ENCODE measurements at regions not wholly inside any gene's neighbourhood (a gene's known extent, or its start where the extent isn't known, plus 50 kb on each side); places are given as distances from the start of the nearest gene placed in this dataset.
"Not testable (repeated sequence)": the region's sequence is repeated elsewhere in the genome, so short reads cannot be mapped to it uniquely, and the experiment has no call there.

- DNase-seq (ENCODE audit: unreplicated experiment), result no peak
- Mint-ChIP-seq H3K4me1 (ENCODE audit: insufficient read depth, unreplicated experiment) (no peaks in the 10 kb centered on the region), H3K4me3 (ENCODE audit: unreplicated experiment) (no peak overlapping the region), H3K27ac (ENCODE audit: low read depth, unreplicated experiment) (no peak overlapping the region), H3K27me3 (ENCODE audit: insufficient read depth, unreplicated experiment) (no peaks in the 10 kb centered on the region), H3K9me3 (ENCODE audit: unreplicated experiment) (no peaks in the 10 kb centered on the region), H3K36me3 (ENCODE audit: insufficient read depth, unreplicated experiment) (no peaks in the 10 kb centered on the region)
- TF ChIP-seq CTCF (IDR thresholded peaks at IDR 0.05; ENCODE audit: unreplicated experiment), result no peak
- no TSS peak for BruUV-seq (replicated peaks)
- CTCF ChIA-PET, result no interaction called here
- intact Hi-C loops (cut with micrococcal nuclease), result no loop called here
- POLR2A ChIA-PET, result no interaction called here
Measured at GRCh38 chr6:63466242-63466733, 106.0 kb upstream of the LOC128125822 start.

GRCh38 chr6:63467247-63467954 lies 104.9 kb upstream of the LOC128125822 start:
- Mint-ChIP-seq H3K9me3 (ENCODE audit: unreplicated experiment) (no peaks in the 10 kb centered on the region), H3K4me3 (ENCODE audit: unreplicated experiment) (no peak overlapping the region), H3K4me1 (ENCODE audit: insufficient read depth, unreplicated experiment) (no peaks in the 10 kb centered on the region), H3K27ac (ENCODE audit: low read depth, unreplicated experiment) (no peak overlapping the region), H3K27me3 (ENCODE audit: insufficient read depth, unreplicated experiment) (no peaks in the 10 kb centered on the region), H3K36me3 (ENCODE audit: insufficient read depth, unreplicated experiment) (no peaks in the 10 kb centered on the region)
- POLR2A ChIA-PET, result no interaction called here
- TF ChIP-seq CTCF (IDR thresholded peaks at IDR 0.05; ENCODE audit: unreplicated experiment), result no peak
- DNase-seq (ENCODE audit: unreplicated experiment), result no peak
- intact Hi-C loops (cut with micrococcal nuclease), result no loop called here
- CTCF ChIA-PET, result no interaction called here
- no TSS peak for BruUV-seq (replicated peaks)

- H3K4me3 Mint-ChIP-seq (ENCODE audit: unreplicated experiment); intact Hi-C loops (cut with micrococcal nuclease); H3K27ac Mint-ChIP-seq (ENCODE audit: low read depth, unreplicated experiment); H3K36me3 Mint-ChIP-seq (ENCODE audit: insufficient read depth, unreplicated experiment); POLR2A ChIA-PET; BruUV-seq (replicated peaks); DNase-seq (ENCODE audit: unreplicated experiment); CTCF ChIA-PET; H3K9me3 Mint-ChIP-seq (ENCODE audit: unreplicated experiment); H3K4me1 Mint-ChIP-seq (ENCODE audit: insufficient read depth, unreplicated experiment); H3K27me3 Mint-ChIP-seq (ENCODE audit: insufficient read depth, unreplicated experiment): not testable (repeated sequence)
Measured at GRCh38 chr6:63471145-63471544, 101.1 kb upstream of the LOC128125822 start.

- H3K4me1 Mint-ChIP-seq (ENCODE audit: insufficient read depth, unreplicated experiment), result no peaks in the 10 kb centered on the region
- no peak overlapping the region for H3K4me3 Mint-ChIP-seq (ENCODE audit: unreplicated experiment)
- no peak for TF ChIP-seq CTCF (IDR thresholded peaks at IDR 0.05; ENCODE audit: unreplicated experiment)
- no peaks in the 10 kb centered on the region for H3K27me3 Mint-ChIP-seq (ENCODE audit: insufficient read depth, unreplicated experiment)
- intact Hi-C loops (cut with micrococcal nuclease), result no loop called here
- BruUV-seq (replicated peaks), result no TSS peak
- H3K27ac Mint-ChIP-seq (ENCODE audit: low read depth, unreplicated experiment), result no peak overlapping the region
- no peak for DNase-seq (ENCODE audit: unreplicated experiment)
- ChIA-PET CTCF (no interaction called here), POLR2A (no interaction called here)
- H3K36me3 Mint-ChIP-seq (ENCODE audit: insufficient read depth, unreplicated experiment), result no peaks in the 10 kb centered on the region
- no peaks in the 10 kb centered on the region for H3K9me3 Mint-ChIP-seq (ENCODE audit: unreplicated experiment)
Measured at GRCh38 chr6:63471654-63472053, 100.6 kb upstream of the LOC128125822 start.
